ENCODE measurements at regions not wholly inside any gene's neighbourhood (a gene's known extent, or its start where the extent isn't known, plus 50 kb on each side); places are given as distances from the start of the nearest gene placed in this dataset.

DNA sequence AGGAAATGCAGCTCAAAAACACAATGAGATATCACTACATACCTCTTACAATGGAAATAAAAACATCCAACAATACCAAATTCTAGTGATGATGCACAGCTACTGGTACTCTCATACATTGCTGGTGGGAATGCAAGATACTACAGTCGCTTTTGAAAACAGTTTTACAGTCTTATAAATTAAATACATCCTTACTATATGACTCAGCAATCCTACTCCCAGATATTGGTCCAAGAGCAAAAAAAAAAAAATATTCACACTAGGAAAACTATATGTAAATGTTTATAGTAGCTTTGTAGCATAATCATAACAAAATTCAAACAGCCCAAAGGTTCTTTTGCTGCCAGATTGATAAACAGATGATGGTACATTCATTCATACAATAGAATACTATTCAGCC is 217.4 kb upstream of the FAM83B start:
- DNase-seq, result no peak
- Histone ChIP-seq H3K36me3 (ENCODE audit: control insufficient read depth, insufficient read depth, low read length) (no peaks in the 10 kb centered on the region), H3K4me1 (ENCODE audit: control insufficient read depth, insufficient read depth, low read length) (no peaks in the 10 kb centered on the region), H3K4me3 (ENCODE audit: low read length) (no peak overlapping the region), H3K9me3 (ENCODE audit: control insufficient read depth, low read depth, low read length) (no peaks in the 10 kb centered on the region), H3K27me3 (ENCODE audit: control insufficient read depth, insufficient read depth, low read length) (no peaks in the 10 kb centered on the region), H3K27ac (ENCODE audit: low read length) (no peak overlapping the region)
- WGBS (ENCODE audit: insufficient coverage, low lambda C conversion rate), result no CpG with 5 or more reads among the region's 1 CpG

DNA sequence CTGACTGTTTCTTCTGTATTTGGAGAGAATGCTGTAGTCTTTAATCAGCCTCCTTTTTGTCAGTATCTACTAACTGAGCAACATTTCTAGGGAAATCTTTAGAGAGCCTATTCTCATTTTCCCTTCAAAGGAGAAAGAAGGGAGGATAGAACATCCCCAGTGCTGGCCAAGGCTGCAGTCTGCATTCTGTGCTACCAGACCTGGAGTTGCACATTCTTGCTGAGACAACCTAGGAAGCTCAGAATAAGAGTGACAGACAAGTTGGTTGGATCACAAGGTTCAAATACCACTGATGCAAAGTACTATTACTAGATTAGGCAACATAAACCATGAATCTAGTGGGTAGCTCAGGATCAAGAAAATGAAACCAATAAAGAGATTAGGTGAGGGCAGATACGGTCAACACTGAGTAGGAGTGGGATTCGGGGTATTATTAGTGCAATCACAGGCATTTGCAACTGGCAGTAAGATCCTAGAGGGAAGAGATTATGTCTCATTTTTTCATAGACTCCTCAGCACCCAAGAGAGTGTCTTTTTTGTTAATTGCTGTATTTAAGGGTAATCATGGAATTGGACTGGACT is 213.5 kb upstream of the FAM83B start:
- Histone ChIP-seq H3K36me3 (ENCODE audit: control insufficient read depth, insufficient read depth, low read length) (no peaks in the 10 kb centered on the region), H3K9me3 (ENCODE audit: control insufficient read depth, low read depth, low read length) (no peaks in the 10 kb centered on the region), H3K27me3 (ENCODE audit: control insufficient read depth, insufficient read depth, low read length) (no peaks in the 10 kb centered on the region), H3K4me3 (ENCODE audit: low read length) (no peak overlapping the region), H3K4me1 (ENCODE audit: control insufficient read depth, insufficient read depth, low read length) (no peaks in the 10 kb centered on the region), H3K27ac (ENCODE audit: low read length) (no peak overlapping the region)
- WGBS (ENCODE audit: insufficient coverage, low lambda C conversion rate), result no CpG with 5 or more reads among the region's 2 CpGs
- DNase-seq, result peak; percentile 9 to 50

DNA sequence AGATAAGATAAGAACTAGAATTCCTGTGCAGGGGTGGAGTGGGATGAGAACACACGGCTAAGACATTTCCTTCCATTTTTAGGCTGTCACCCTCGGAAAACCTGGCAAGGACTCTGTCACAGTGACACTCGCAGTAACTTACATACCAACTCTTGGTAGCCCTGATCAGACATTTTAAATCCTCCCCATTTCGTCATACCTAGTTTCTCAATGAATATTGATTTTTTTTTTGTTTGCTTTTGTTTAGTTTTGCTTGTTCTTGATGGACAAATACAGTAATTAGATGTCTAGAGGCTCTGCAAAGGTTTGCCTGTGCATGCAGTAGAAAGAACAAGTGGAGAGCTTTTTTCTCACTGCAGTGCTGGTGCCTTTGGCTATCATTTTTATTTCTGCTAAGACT is 213.0 kb upstream of the FAM83B start:
- H3K27ac ChIP-seq (ENCODE audit: low read length), result no peak overlapping the region
- H3K4me3 ChIP-seq (ENCODE audit: low read length), result no peak overlapping the region
- 54% methylated on average over 2 of the region's 4 CpGs for WGBS (ENCODE audit: insufficient coverage, low lambda C conversion rate)
- no peak for DNase-seq
- no peaks in the 10 kb centered on the region for H3K27me3 ChIP-seq (ENCODE audit: control insufficient read depth, insufficient read depth, low read length)
- H3K4me1 ChIP-seq (ENCODE audit: control insufficient read depth, insufficient read depth, low read length), result no peaks in the 10 kb centered on the region
- no peaks in the 10 kb centered on the region for H3K36me3 ChIP-seq (ENCODE audit: control insufficient read depth, insufficient read depth, low read length)
- no peaks in the 10 kb centered on the region for H3K9me3 ChIP-seq (ENCODE audit: control insufficient read depth, low read depth, low read length)

DNA sequence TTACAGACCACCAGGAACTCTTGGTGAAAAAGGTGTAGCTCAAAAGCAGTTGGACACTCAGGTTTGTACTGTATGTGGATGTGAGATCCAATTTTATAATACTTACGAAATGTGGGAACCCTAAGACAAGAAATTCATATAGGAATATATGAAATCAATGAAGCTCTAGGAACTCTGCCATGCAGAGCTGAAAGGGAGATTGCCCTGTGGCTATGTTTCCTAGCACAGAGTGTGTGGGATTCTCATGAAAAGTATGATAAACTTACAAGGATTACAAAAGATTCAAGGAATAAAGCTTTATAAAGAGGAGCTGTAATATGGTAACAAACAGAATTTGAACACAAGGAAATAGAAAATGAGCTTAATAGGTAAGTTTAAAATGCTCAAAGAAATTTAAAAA is 205.7 kb upstream of the FAM83B start:
- H3K4me1 ChIP-seq (ENCODE audit: control insufficient read depth, insufficient read depth, low read length), result no peaks in the 10 kb centered on the region
- H3K36me3 ChIP-seq (ENCODE audit: control insufficient read depth, insufficient read depth, low read length), result no peaks in the 10 kb centered on the region
- no peak for DNase-seq
- WGBS (ENCODE audit: insufficient coverage, low lambda C conversion rate), result 100% methylated on average over 1 of the region's 1 CpG
- H3K9me3 ChIP-seq (ENCODE audit: control insufficient read depth, low read depth, low read length), result no peaks in the 10 kb centered on the region
- no peak overlapping the region for H3K27ac ChIP-seq (ENCODE audit: low read length)
- no peaks in the 10 kb centered on the region for H3K27me3 ChIP-seq (ENCODE audit: control insufficient read depth, insufficient read depth, low read length)
- H3K4me3 ChIP-seq (ENCODE audit: low read length), result no peak overlapping the region

DNA sequence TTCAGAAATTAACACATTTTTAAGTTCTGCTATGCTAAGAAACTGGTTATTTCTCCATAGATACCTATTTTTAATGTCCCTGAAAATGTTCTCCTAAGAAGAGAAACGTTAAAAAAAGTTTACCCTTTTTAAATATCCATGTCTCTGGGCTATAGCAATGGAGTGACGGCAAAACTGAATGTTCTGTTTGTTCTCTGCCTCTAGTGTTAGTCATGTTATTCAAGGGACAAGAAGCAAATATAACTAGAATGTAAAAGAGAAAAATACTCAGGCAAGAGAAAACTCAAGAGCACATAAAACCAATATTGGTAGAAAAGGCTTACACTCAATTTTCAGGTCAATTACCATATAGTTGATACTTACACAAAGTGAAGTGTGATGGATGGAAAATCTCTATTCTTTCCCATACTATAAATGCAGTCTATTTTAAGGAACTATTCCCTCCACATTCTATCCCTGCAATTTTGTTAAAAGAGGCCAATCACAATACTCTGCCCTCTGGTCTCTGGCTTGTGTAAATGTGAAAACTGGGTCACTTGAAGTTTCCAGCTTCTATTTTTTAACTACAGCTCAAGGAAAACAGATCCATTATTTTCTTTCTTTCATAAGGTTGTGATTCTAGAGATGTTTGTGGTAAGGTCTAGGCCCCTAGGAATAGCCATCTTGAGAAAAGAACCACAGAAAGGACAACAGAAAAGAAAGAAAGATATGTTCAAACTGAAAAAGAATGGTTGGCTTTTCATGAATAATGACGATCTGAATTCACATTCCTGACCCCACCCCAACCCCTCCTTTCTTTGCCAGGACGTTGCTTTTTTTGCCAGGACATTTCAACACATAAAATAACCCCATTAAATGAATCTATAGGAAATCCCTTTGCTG is 200.3 kb upstream of the FAM83B start:
- H3K4me1 ChIP-seq (ENCODE audit: control insufficient read depth, insufficient read depth, low read length), result no peaks in the 10 kb centered on the region
- no peaks in the 10 kb centered on the region for H3K9me3 ChIP-seq (ENCODE audit: control insufficient read depth, low read depth, low read length)
- no peaks in the 10 kb centered on the region for H3K27me3 ChIP-seq (ENCODE audit: control insufficient read depth, insufficient read depth, low read length)
- no peak overlapping the region for H3K4me3 ChIP-seq (ENCODE audit: low read length)
- WGBS (ENCODE audit: insufficient coverage, low lambda C conversion rate), result 76% methylated on average over 4 of the region's 4 CpGs
- DNase-seq, result no peak
- no peaks in the 10 kb centered on the region for H3K36me3 ChIP-seq (ENCODE audit: control insufficient read depth, insufficient read depth, low read length)
- no peak overlapping the region for H3K27ac ChIP-seq (ENCODE audit: low read length)

DNA sequence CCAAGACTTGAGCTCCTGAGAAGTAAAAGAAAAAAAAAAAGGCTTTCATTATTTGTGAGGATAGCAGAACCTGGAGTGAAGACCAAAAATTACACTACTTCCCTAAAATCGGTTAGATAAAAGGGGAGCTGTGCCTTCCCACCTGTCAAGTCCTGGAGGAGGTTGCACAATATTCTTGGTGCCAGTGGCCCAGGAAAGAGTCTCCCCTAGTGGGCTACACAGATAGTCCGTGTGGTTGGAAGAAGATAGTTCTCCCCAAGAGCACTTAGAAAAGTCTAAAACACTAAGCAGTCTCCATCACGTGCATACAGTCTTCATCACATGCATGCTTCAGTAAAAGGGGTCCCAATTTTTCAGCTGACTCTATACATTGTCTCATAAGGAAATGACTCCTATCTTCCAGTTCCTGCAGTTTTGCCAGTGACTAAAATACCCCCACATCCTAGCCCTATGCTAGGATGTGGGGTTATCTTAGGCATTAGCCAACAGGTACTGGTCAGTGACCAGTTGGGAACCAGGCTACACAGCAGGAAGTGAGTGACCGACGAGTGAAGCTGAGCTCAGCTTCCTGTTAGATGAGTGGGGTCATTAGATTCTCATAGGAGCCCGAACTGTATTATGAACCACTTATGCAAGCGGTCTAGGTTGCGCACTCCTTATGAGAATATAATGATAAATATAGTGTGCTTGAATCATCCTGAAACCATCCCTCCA is 199.5 kb upstream of the FAM83B start:
- no peak overlapping the region for H3K4me3 ChIP-seq (ENCODE audit: low read length)
- H3K36me3 ChIP-seq (ENCODE audit: control insufficient read depth, insufficient read depth, low read length), result no peaks in the 10 kb centered on the region
- H3K27ac ChIP-seq (ENCODE audit: low read length), result no peak overlapping the region
- no peak for DNase-seq
- no peaks in the 10 kb centered on the region for H3K4me1 ChIP-seq (ENCODE audit: control insufficient read depth, insufficient read depth, low read length)
- H3K9me3 ChIP-seq (ENCODE audit: control insufficient read depth, low read depth, low read length), result no peaks in the 10 kb centered on the region
- WGBS (ENCODE audit: insufficient coverage, low lambda C conversion rate), result 70% methylated on average over 2 of the region's 8 CpGs
- no peaks in the 10 kb centered on the region for H3K27me3 ChIP-seq (ENCODE audit: control insufficient read depth, insufficient read depth, low read length)

DNA sequence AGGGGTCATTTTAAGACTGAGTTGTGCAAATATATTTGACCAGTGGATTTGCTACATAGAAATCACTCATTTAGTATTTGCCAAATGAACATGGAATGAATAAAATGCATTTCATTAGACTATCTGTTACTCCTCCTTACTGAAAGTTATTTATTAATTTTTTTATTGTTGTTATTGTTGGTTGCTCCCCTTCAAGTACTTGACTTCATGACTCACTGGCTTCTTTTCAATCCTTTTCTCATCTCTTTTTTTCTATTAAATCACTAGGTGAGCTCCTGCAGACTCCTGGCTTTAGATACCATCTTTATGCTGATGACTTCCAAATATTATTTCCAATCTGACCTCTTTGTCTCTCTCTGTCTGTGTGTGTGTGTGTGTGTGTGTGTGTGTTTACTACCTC is 192.2 kb upstream of the FAM83B start:
- H3K4me3 ChIP-seq (ENCODE audit: low read length), result no peak overlapping the region
- peaks cover 5% of the 10 kb centered on the region for H3K4me1 ChIP-seq (ENCODE audit: control insufficient read depth, insufficient read depth, low read length)
- H3K27ac ChIP-seq (ENCODE audit: low read length), result no peak overlapping the region
- no peaks in the 10 kb centered on the region for H3K36me3 ChIP-seq (ENCODE audit: control insufficient read depth, insufficient read depth, low read length)
- DNase-seq, result no peak
- no peaks in the 10 kb centered on the region for H3K27me3 ChIP-seq (ENCODE audit: control insufficient read depth, insufficient read depth, low read length)
- no peaks in the 10 kb centered on the region for H3K9me3 ChIP-seq (ENCODE audit: control insufficient read depth, low read depth, low read length)

DNA sequence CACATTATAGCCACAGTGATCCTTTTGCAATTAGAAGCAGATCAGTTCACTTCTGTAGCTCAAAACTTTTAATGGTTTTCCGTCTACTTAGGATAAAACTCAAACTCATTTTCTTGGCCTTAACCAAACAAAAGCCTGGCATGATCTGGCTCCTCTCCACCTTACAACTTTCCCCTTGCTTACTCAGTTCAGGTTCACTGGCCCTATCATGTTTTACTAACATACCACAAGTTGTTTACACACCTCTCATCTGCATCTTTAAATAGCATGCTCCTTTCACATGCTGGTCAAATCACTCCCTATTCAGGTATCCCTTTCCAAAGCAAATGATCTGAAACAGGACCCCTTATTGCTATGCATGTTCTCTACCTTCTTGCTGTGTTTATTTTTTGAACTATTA is 191.4 kb upstream of the FAM83B start:
- peaks cover 5% of the 10 kb centered on the region for H3K4me1 ChIP-seq (ENCODE audit: control insufficient read depth, insufficient read depth, low read length)
- no peak overlapping the region for H3K4me3 ChIP-seq (ENCODE audit: low read length)
- H3K9me3 ChIP-seq (ENCODE audit: control insufficient read depth, low read depth, low read length), result no peaks in the 10 kb centered on the region
- WGBS (ENCODE audit: insufficient coverage, low lambda C conversion rate), result no CpG with 5 or more reads among the region's 1 CpG
- no peak overlapping the region for H3K27ac ChIP-seq (ENCODE audit: low read length)
- H3K27me3 ChIP-seq (ENCODE audit: control insufficient read depth, insufficient read depth, low read length), result no peaks in the 10 kb centered on the region
- peak in 1 of 2 donors; percentile 18 for DNase-seq
- H3K36me3 ChIP-seq (ENCODE audit: control insufficient read depth, insufficient read depth, low read length), result no peaks in the 10 kb centered on the region

DNA sequence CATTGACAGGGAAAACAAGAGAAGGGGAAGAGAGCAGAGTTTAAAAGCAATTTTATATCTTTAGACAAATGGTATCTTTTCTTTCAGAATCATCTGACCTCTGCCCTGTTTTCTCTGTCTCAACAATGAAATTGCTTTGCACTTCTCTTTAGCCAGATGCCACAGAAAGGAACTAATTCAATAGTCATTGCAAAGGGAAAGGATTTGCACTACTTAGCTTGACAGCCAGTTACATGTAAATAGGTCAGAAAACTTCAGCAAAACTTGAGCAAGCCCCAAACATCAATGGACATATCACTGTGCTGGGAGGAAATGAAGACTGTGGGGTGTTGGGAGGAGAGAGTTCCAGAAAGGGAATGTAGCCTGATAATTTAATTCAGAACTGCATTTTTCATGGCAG is 181.3 kb upstream of the FAM83B start:
- no peaks in the 10 kb centered on the region for H3K4me1 ChIP-seq (ENCODE audit: control insufficient read depth, insufficient read depth, low read length)
- DNase-seq, result no peak

DNA sequence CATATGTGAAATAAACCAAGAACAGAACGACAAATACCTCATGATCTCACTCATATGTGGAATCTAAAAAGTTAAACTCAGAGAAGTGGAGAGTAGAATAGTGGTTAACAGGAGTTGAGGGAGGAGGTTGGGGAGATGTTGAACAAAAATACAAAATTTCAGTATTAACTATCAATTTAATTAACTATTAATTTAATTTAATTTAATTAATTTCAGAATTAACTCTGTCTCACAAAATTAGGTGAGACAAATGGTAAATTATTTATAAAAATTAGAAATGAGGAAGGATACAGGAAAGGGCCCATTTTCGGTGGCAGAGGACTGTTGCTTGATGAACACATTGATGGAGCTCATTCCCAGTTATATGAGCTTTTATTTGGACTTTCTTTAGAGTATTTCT is 166.0 kb upstream of the FAM83B start:
- no peak for DNase-seq
- Histone ChIP-seq H3K4me1 (ENCODE audit: control insufficient read depth, insufficient read depth, low read length) (no peaks in the 10 kb centered on the region), H3K4me3 (ENCODE audit: low read length) (no peak overlapping the region), H3K36me3 (ENCODE audit: control insufficient read depth, insufficient read depth, low read length) (no peaks in the 10 kb centered on the region), H3K27me3 (ENCODE audit: control insufficient read depth, insufficient read depth, low read length) (no peaks in the 10 kb centered on the region), H3K9me3 (ENCODE audit: control insufficient read depth, low read depth, low read length) (no peaks in the 10 kb centered on the region), H3K27ac (ENCODE audit: low read length) (no peak overlapping the region)
- 100% methylated on average over 1 of the region's 2 CpGs for WGBS (ENCODE audit: insufficient coverage, low lambda C conversion rate)

More for the DNA sequence above, 181.3 kb upstream of the FAM83B start:
- Histone ChIP-seq H3K4me3 (ENCODE audit: low read length) (no peak overlapping the region), H3K36me3 (ENCODE audit: control insufficient read depth, insufficient read depth, low read length) (no peaks in the 10 kb centered on the region), H3K27me3 (ENCODE audit: control insufficient read depth, insufficient read depth, low read length) (no peaks in the 10 kb centered on the region), H3K27ac (ENCODE audit: low read length) (no peak overlapping the region), H3K9me3 (ENCODE audit: control insufficient read depth, low read depth, low read length) (peaks cover 14% of the 10 kb centered on the region)
